HG02870 (cell line): ENCODE measurements at regions not wholly inside any gene's neighbourhood (a gene's known extent, or its start where the extent isn't known, plus 50 kb on each side); places are given as distances from the start of the nearest gene placed in this dataset.

ENCODE experiments used
- ATAC-seq: cut with Tn5 transposase; IDR thresholded peaks from one replicate; pipeline ENCODE4 v1.9.1; 2021; ENCODE audit warnings: mild to moderate bottlenecking, moderate library complexity; ENCODE audit not compliant: unreplicated experiment

- ATAC-seq = no peak
Measured at GRCh38 chr6:14818422-14818884, 427.4 kb upstream of the JARID2 start.

GRCh38 chr6:14819001-14819400, 426.9 kb upstream of the JARID2 start:
- ATAC-seq = no peak

GRCh38 chr6:14819840-14820420, 425.9 kb upstream of the JARID2 start:
- no peak for ATAC-seq

- no peak for ATAC-seq
Measured at GRCh38 chr6:14822012-14822553, 423.8 kb upstream of the JARID2 start.

GRCh38 chr6:14822679-14823078, 423.2 kb upstream of the JARID2 start:
- ATAC-seq = no peak

GRCh38 chr6:14824060-14824459, 421.8 kb upstream of the JARID2 start:
- ATAC-seq = no peak

GRCh38 chr6:14824484-14825275, 421.2 kb upstream of the JARID2 start:
- no peak for ATAC-seq

- no peak for ATAC-seq
Measured at GRCh38 chr6:14826456-14826855, 419.4 kb upstream of the JARID2 start.

GRCh38 chr6:14827354-14827753, 418.5 kb upstream of the JARID2 start:
- no peak for ATAC-seq

GRCh38 chr6:14828201-14828611, 417.7 kb upstream of the JARID2 start:
- ATAC-seq = no peak

- no peak for ATAC-seq
Measured at GRCh38 chr6:14831070-14831469, 414.8 kb upstream of the JARID2 start.

- no peak for ATAC-seq
Measured at GRCh38 chr6:14831937-14832336, 413.9 kb upstream of the JARID2 start.

GRCh38 chr6:14832427-14832826, 413.4 kb upstream of the JARID2 start:
- ATAC-seq = no peak

GRCh38 chr6:14834851-14835530, 410.9 kb upstream of the JARID2 start:
- ATAC-seq = no peak

GRCh38 chr6:14837435-14837834, 408.4 kb upstream of the JARID2 start:
- ATAC-seq = no peak

GRCh38 chr6:14838133-14838583, 407.7 kb upstream of the JARID2 start:
- ATAC-seq = no peak

- ATAC-seq = no peak
Measured at GRCh38 chr6:14841901-14842421, 403.9 kb upstream of the JARID2 start.

- no peak for ATAC-seq
Measured at GRCh38 chr6:14844411-14844810, 401.5 kb upstream of the JARID2 start.

- ATAC-seq = no peak
Measured at GRCh38 chr6:14848019-14848418, 397.9 kb upstream of the JARID2 start.

- no peak for ATAC-seq
Measured at GRCh38 chr6:14849185-14849584, 396.7 kb upstream of the JARID2 start.

GRCh38 chr6:14851281-14851680, 394.6 kb upstream of the JARID2 start:
- ATAC-seq = no peak
